ENCODE measurements at regions not wholly inside any gene's neighbourhood (a gene's known extent, or its start where the extent isn't known, plus 50 kb on each side); places are given as distances from the start of the nearest gene placed in this dataset.

DNA sequence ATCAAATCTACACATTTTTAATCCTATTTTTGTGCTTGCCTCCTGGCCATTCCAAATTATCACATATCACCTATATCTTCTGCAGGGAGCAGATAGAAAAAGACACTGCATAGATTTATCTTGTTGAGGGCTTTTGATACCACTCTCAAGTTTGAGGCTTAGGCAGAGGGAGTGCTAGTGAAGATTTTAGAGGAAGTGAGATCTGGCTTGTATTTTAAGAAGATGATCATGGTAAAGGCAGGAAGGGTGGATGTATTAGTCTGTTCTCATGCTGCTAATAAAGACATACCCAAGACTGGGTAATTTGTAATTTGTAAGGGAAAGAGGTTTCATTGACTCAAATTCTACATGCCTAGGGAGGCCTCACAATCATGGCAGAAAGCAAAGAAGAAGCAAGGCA, 220.9 kb upstream of the TUT7 start:
- TF ChIP-seq CTCF (conservative IDR thresholded peaks at IDR 0.05; ENCODE audit: low read length) (no peak), EZH2phosphoT487 (IDR thresholded peaks at IDR 0.05; ENCODE audit: borderline replicate concordance) (no peak)

All from Loucy (cell line).